HCT116 (cell line): ENCODE measurements at regions not wholly inside any gene's neighbourhood (a gene's known extent, or its start where the extent isn't known, plus 50 kb on each side); places are given as distances from the start of the nearest gene placed in this dataset.

Experiments used
- ATAC-seq: fragments of 200-7000 bp; cut with Tn5 transposase; 2 replicates; pipeline ENCODE4 v1.9.1; 2020; ENCODE audit warnings: mild to moderate bottlenecking, moderate library complexity
- BruUV-seq: library from RNA; stranded (reverse); fragments of 400-500 nt; replicated peaks from 2 replicates; lab custom pipeline; 2021; lab: Mats Ljungman, UMichigan
- CTCF ChIA-PET: fragments of 300-600 bp; sonication (Branson Sonifier 250); formaldehyde crosslinking; loops from one replicate; lab custom pipeline; 2021; ENCODE audit warnings: antibody characterized with exemption; lab: Charles Lee
- POLR2A ChIA-PET: fragments of 300-600, 350-600 bp; sonication (Branson Sonifier 250); formaldehyde crosslinking; loops from one replicate; lab custom pipeline; 2021; ENCODE audit warnings: antibody characterized with exemption; lab: Charles Lee
- RAD21 ChIA-PET, 2 experiments: fragments of 300-600 bp; sonication (Branson Sonifier 250); formaldehyde crosslinking; loops; one replicate each; lab custom pipeline; 2023; ENCODE audit warnings: low total read pairs in 2 of 2; ENCODE audit not compliant: uncharacterized antibody in 2 of 2, unreplicated experiment in 2 of 2, low non-redundant PET in 1 of 2; lab: Charles Lee
- DNase-seq: peaks from one replicate; pipeline ENCODE4 v3.0.0-alpha.2; 2010; ENCODE audit warnings: low read depth, low spot score
- H2AFZ ChIP-seq: fragments of 200-600 bp; shearing (Covaris generic), sonication (generic); 2 replicates; pipeline ENCODE4 v1.6.1; 2017; ENCODE audit warnings: low read depth, mixed run types, mixed read lengths, antibody characterized with exemption, low read length; ENCODE audit not compliant: poor library complexity, severe bottlenecking
- H3K27ac ChIP-seq: 2 replicates; pipeline ENCODE4 v1.5.1; 2012; ENCODE audit warnings: low read depth, low read length
- H3K27me3 ChIP-seq: fragments of 200-600 bp; sonication (generic); 2 replicates; pipeline ENCODE4 v1.6.1; 2016; ENCODE audit warnings: mixed run types, low read length, mixed read lengths; ENCODE audit not compliant: insufficient read depth
- H3K36me3 ChIP-seq, 2 experiments: fragments of 200-500 bp in 1 of 2; fragments of 200-600 bp in 1 of 2; sonication (Bioruptor generic) in 1 of 2; sonication (generic) in 1 of 2; 2 replicates each; pipeline versions ENCODE4 v1.5.1 to v1.6.1; 2014 to 2016; ENCODE audit warnings: low read length in 2 of 2, inconsistent platforms in 1 of 2, mixed read lengths in 1 of 2, mixed run types in 1 of 2; ENCODE audit not compliant: insufficient read depth in 2 of 2, control insufficient read depth in 1 of 2
- H3K4me1 ChIP-seq, 2 experiments: fragments of 200-600 bp in 1 of 2; sonication (generic) in 1 of 2; 2 replicates each; pipeline versions ENCODE4 v1.5.1 to v1.6.1; 2012 to 2017; ENCODE audit warnings: low read length in 2 of 2, inconsistent platforms in 1 of 2, mild to moderate bottlenecking in 1 of 2, mixed read lengths in 1 of 2, mixed run types in 1 of 2, moderate library complexity in 1 of 2; ENCODE audit not compliant: insufficient read depth in 2 of 2, control insufficient read depth in 1 of 2
- H3K4me2 ChIP-seq: fragments of 200-600 bp; sonication (generic); 2 replicates; pipeline ENCODE4 v1.6.1; 2017; ENCODE audit warnings: mixed run types, low read length, mixed read lengths
- H3K4me3 ChIP-seq, 2 experiments: fragments of 200-600 bp in 1 of 2; sonication (generic) in 1 of 2; replicated peaks in 1 of 2; 2 replicates each; pipeline ENCODE4 v1.5.1; 2011 to 2016; ENCODE audit warnings: low read length in 2 of 2, control low read depth in 1 of 2, low read depth in 1 of 2, mild to moderate bottlenecking in 1 of 2, mixed read lengths in 1 of 2, mixed run types in 1 of 2
- H3K79me2 ChIP-seq: fragments of 200-600 bp; sonication (generic); 2 replicates; pipeline ENCODE4 v1.6.1; 2017; ENCODE audit warnings: mild to moderate bottlenecking, mixed run types, low read length, moderate library complexity, mixed read lengths; ENCODE audit not compliant: insufficient read depth
- H3K9ac ChIP-seq: fragments of 200-600 bp; sonication (generic); 2 replicates; pipeline ENCODE4 v1.6.1; 2016; ENCODE audit warnings: low read length, mixed read lengths
- H3K9me2 ChIP-seq: fragments of 200-600 bp; sonication (generic), shearing (Covaris generic); 2 replicates; pipeline ENCODE4 v1.6.1; 2017; ENCODE audit warnings: mixed run types, mild to moderate bottlenecking, moderate library complexity; ENCODE audit not compliant: insufficient read depth
- H3K9me3 ChIP-seq, 2 experiments: fragments of 200-500 bp in 1 of 2; fragments of 200-600 bp in 1 of 2; sonication (Bioruptor generic) in 1 of 2; sonication (generic) in 1 of 2; 2 replicates each; pipeline ENCODE4 v1.6.1; 2014 to 2017; ENCODE audit warnings: low read length in 2 of 2, mixed read lengths in 2 of 2, inconsistent platforms in 1 of 2, low read depth in 1 of 2, mild to moderate bottlenecking in 1 of 2, mixed run types in 1 of 2, moderate library complexity in 1 of 2; ENCODE audit not compliant: control insufficient read depth in 1 of 2, insufficient read depth in 1 of 2
- H4K20me1 ChIP-seq: fragments of 200-600 bp; sonication (generic), shearing (Covaris generic); 2 replicates; pipeline ENCODE4 v1.6.1; 2017; ENCODE audit warnings: mixed run types, mild to moderate bottlenecking, moderate library complexity; ENCODE audit not compliant: insufficient read depth
- CTCF ChIP-seq, 3 experiments: fragments of 200-600 bp in 1 of 3; sonication (generic) in 1 of 3; IDR thresholded peaks in 2 of 3; conservative IDR thresholded peaks in 1 of 3; 2 replicates each; pipeline ENCODE4 v1.5.1; 2012 to 2017; ENCODE audit warnings: low read depth in 2 of 3, low read length in 2 of 3, antibody characterized with exemption in 1 of 3, borderline replicate concordance in 1 of 3, control low read depth in 1 of 3, mild to moderate bottlenecking in 1 of 3, mixed read lengths in 1 of 3, mixed run types in 1 of 3, moderate library complexity in 1 of 3; ENCODE audit not compliant: insufficient read depth in 1 of 3
- ELF1 ChIP-seq: IDR thresholded peaks from 2 replicates; pipeline ENCODE4 v1.6.1; 2012; ENCODE audit warnings: low read depth, borderline replicate concordance
- EZH2phosphoT487 ChIP-seq: fragments of 200-600 bp; IDR thresholded peaks from 2 replicates; pipeline ENCODE4 v1.6.1; 2018; ENCODE audit warnings: antibody characterized with exemption, borderline replicate concordance
- TCF7L2 ChIP-seq: IDR thresholded peaks from 2 replicates; pipeline ENCODE4 v1.7.0; 2011; ENCODE audit warnings: borderline replicate concordance, inconsistent platforms; ENCODE audit not compliant: insufficient read depth, insufficient read length; ENCODE audit errors: extremely low read depth
- ZBTB33 ChIP-seq: IDR thresholded peaks from 2 replicates; pipeline ENCODE4 v1.6.1; 2011; ENCODE audit warnings: mild to moderate bottlenecking, low read length, moderate library complexity; ENCODE audit not compliant: insufficient replicate concordance; ENCODE audit errors: extremely low read depth
- intact Hi-C: fragments of 100-400 bp; cut with micrococcal nuclease; formaldehyde crosslinking; loops from 2 replicates; pipeline ENCODE4 v1.10.0; 2022

- CTCF ChIA-PET, result no interaction called here
- Histone ChIP-seq H3K4me1 (no peaks in the 10 kb centered on the region), H3K79me2 (no peaks in the 10 kb centered on the region), H3K36me3 (no peaks in the 10 kb centered on the region), H3K9me3 (no peaks in the 10 kb centered on the region), H3K4me2 (no peak overlapping the region), H4K20me1 (no peaks in the 10 kb centered on the region), H3K4me3 (no peak overlapping the region), H3K27ac (no peak overlapping the region), H3K9me2 (no peaks in the 10 kb centered on the region), H3K27me3 (no peaks in the 10 kb centered on the region), H3K9ac (no peak overlapping the region), H2AFZ (peak overlapping the region; percentile 1)
- BruUV-seq, result no TSS peak
- intact Hi-C loops, result no loop called here
- RAD21 ChIA-PET, result no interaction called here
- no peak for DNase-seq
- TF ChIP-seq EZH2phosphoT487, result no peak
- no peak for ATAC-seq
- POLR2A ChIA-PET, result no interaction called here
Observed at GRCh38 chr5:39668980-39669379, 244.2 kb upstream of the DAB2 start.

- Histone ChIP-seq H3K36me3 (no peaks in the 10 kb centered on the region), H3K27ac (no peak overlapping the region), H3K4me3 (no peak overlapping the region), H2AFZ (no peak overlapping the region), H3K4me1 (no peaks in the 10 kb centered on the region), H3K4me2 (no peak overlapping the region), H3K9ac (no peak overlapping the region), H4K20me1 (no peaks in the 10 kb centered on the region), H3K27me3 (no peaks in the 10 kb centered on the region), H3K9me3 (no peaks in the 10 kb centered on the region), H3K79me2 (no peaks in the 10 kb centered on the region), H3K9me2 (no peaks in the 10 kb centered on the region)
- no TSS peak for BruUV-seq
- ATAC-seq (no peak), DNase-seq (no peak)
- RAD21 ChIA-PET, result no interaction called here
- CTCF ChIA-PET, result no interaction called here
- POLR2A ChIA-PET, result no interaction called here
- TF ChIP-seq ZBTB33 (no peak), TCF7L2 (no peak), CTCF (IDR thresholded peaks at IDR 0.05 in 2 of 3, conservative IDR thresholded peaks at IDR 0.05 in 1 of 3; ENCODE audit: borderline replicate concordance in 1 of 3, insufficient read depth in 1 of 3, low read depth in 2 of 3, low read length in 2 of 3) (no peak), ELF1 (no peak)
- TF ChIP-seq, all 23 proteins: peak for 0
- intact Hi-C loops, result no loop called here
Observed at GRCh38 chr5:39665328-39665727, 240.5 kb upstream of the DAB2 start.
